ENCODE measurements at regions not wholly inside any gene's neighbourhood (a gene's known extent, or its start where the extent isn't known, plus 50 kb on each side); places are given as distances from the start of the nearest gene placed in this dataset.

DNA sequence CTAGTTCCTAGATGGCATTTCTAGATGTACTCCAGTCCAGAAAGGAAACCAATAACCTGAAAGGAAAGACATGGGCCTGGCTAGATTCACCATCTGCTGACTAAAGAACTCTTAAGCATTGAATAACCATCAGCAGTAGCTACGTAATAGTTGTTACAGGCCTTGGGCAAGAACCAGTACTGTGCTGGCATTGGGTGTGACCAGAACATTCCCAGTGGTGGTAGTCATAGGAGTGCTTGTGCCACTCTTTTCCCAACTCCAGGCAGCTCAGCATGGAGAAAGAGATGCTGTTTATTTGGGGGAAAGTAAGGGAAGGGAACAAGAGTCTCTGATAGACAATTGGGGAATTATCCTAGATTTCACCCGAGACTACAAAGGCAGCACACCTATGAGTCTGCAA, 333.3 kb downstream of the SLC16A7 start:
- no peak for DNase-seq

GRCh38 chr12:59934486-59934885, 338.7 kb downstream of the SLC16A7 start:
- DNase-seq, result no peak

DNA sequence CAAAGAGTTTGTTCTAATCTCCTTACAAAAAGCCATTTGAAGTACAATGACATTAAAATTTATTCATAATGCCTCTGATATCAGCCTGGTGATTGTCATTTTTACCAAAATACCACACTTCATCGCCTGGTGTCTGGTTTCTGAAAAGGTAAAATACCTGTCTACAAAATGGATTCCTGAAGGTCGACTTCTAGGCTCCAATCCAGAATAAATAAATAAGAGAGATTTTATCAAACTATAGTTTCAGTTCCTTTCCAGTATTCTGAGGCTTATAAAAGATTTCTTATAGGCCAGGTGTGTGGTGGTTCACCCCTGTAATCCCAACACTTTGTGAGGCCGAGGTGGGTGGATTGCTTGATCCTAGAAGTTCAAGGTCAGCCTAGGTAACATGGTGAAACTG, 340.7 kb downstream of the SLC16A7 start:
- DNase-seq, result no peak

- no peak for DNase-seq
Measured at GRCh38 chr12:59937148-59937547, 341.3 kb downstream of the SLC16A7 start.

- no peak for DNase-seq
Measured at GRCh38 chr12:59938190-59938962, 342.5 kb downstream of the SLC16A7 start.

DNA sequence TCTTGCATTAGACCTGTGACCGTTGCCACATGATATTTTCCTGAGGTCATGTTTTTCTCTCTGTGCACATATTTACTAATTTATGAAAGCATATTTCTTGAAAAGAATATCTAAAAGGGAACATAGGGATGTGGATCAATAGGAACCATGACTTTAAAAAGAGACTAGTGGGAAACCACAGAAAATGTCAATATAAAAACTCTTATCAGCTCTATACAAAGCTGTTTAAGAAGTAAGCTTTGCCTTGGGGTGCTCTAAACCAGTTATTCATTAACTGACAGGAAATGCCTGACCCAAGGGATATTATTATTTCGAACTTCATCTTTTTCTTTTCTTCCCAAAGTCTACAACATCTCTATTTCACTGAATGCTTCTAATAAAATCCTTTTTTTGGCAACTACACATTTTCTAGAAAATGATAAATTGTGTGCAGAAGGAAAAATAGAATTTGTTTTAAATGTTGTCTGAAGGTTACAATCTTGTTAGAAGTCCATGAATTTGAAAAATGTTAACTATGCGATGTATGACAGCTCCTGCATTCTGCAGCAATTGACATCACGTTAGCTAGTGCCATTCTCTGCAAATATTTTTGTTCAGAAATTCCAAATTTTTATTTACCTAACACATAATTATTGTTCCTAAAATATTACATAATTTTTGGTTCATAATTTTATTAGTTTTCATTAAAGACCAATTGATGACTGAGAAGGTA, 345.0 kb downstream of the SLC16A7 start:
- no peak for DNase-seq

GRCh38 chr12:59941461-59941860, 345.6 kb downstream of the SLC16A7 start:
- no peak for DNase-seq

DNA sequence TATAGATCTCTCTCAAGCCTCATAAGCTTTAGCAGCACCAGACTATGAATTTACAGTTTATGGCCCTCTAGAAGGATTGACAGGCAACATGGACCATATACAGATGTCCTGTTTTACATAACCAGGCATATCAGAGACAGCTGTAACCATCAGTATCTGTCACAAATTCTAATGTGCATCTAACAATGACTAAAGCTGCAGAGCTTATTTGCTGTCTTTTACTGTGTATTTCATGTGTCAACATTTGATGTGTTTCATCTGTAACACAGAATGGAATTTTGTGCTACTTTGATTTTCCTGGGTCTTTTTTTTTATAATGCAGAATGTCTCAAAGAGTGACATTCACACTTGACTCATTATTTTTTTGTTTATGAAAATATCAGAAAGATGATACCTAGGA, 348.3 kb downstream of the SLC16A7 start:
- no peak for DNase-seq

DNA sequence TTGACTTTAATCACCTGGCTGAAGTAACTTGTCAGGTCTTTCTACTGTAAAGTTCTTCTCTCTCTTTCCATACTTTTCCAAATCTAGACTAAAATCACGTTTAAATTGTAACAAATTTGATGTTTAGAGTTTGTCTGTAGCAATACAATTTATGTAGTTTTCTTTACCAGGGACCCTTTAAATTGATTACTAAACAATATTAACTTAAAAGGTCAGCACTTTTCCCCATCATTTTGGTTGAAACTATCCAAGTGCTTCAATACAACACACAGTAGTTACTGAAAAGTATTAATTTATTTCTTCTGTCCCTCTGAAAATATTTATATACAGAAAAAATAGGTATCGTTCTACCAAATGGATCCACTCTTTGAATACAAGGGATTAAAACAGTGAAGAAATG, 350.8 kb downstream of the SLC16A7 start:
- no peak for DNase-seq

- DNase-seq, result no peak
Measured at GRCh38 chr12:59963546-59963945, 367.7 kb downstream of the SLC16A7 start.

- no peak for DNase-seq
Measured at GRCh38 chr12:59972905-59973304, 377.1 kb downstream of the SLC16A7 start.

- DNase-seq, result no peak
Measured at GRCh38 chr12:59973515-59973914, 377.7 kb downstream of the SLC16A7 start.

DNA sequence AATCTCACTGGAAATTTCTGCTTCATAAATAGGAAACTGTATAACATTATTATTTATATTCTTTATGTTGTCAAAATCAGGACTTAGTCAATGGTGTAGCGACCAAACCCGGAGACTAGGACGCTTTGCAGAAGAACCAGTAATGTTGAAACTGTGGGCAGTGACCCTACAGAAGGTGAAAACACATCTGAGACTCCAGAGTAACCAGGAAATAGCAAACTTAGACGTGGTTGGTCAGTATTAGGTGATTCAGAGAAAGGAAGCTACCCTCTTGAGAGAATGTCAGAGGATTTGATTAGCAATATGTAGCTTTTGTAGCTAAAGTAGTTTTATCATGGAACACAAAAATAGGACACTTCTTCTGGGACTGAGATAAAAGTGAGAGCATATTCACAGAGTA, 381.9 kb downstream of the SLC16A7 start:
- DNase-seq, result no peak

DNA sequence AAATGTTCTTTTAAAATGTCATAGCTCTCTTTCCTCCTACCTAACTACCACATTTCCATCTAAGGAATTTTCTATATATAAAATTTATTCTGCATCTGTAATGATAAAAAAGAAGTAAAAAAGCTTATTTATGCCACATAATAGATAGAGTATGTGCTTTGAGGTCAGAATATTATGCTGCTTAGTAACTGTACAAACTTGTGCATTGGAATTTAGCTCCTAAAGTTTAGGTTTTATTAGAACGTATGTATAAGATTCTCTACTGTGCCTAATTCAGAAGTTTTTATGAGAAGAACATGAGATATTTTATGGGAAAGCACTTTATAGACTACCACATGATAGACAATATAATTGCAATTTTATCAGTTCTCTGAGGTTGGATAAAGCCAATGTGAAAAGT, 384.6 kb downstream of the SLC16A7 start:
- DNase-seq, result no peak

DNA sequence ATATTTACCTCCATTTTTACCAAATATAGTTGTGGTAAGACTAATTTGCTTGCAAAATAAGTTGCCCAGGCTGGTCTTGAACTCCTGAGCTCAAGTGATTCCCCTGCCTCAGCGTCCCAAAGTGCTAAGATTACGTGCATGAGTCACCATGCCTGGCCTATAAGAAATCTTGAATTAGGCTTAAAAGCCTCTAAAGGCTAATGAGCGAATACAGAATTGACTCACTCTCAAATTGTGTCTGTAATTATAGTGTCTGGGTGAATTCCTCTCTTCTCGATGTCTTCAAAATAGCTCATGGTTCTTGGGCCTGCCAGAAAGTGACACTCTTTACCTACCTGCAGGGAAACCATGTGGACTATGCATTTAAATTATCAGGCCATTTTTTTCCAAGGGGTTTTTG, 403.5 kb downstream of the SLC16A7 start:
- DNase-seq, result no peak

GRCh38 chr12:60010486-60010885, 414.7 kb downstream of the SLC16A7 start:
- DNase-seq, result no peak

DNA sequence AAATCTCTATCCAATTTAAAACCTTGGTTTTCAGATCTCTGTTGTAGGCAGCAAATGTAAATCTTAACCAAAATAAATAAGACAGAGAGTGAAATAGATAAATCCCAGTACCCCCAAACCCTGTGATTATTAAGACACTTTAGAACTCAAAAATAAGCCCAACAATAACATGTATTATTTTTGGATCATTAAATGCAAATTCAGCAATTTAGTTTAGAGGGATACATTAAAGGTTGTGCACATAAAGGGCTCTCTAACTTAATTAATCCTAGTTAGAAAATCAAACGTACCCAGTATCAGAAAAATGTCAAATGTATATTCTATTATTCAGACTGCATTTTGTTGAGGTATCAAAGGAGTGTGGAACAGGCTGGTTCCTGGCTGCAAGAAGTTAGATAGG, 416.8 kb downstream of the SLC16A7 start:
- no peak for DNase-seq

DNA sequence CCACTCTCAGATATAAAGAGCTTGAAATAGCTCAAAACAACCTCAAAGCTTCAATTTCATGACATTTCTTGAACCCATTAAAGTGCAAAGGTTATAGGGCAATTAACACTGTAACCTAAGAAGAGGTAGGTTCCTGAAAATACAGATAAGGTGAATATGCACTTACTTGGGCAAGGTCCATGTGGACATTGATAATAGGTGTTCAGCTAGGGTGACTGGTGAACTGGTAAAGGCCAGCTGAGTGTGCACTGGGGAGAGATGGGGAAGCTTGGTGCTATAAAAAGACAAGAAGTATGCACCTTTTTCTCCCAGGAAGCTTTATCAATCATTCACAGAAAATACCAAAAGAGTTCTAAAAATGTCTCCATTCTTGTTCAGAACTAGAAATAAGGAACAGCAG, 418.6 kb downstream of the SLC16A7 start:
- DNase-seq, result no peak

- no peak for DNase-seq
Measured at GRCh38 chr12:60020068-60020467, 424.2 kb downstream of the SLC16A7 start.

GRCh38 chr12:60021235-60021634, 425.4 kb downstream of the SLC16A7 start:
- DNase-seq, result no peak

GRCh38 chr12:60027266-60027665, 431.4 kb downstream of the SLC16A7 start:
- DNase-seq, result no peak

DNA sequence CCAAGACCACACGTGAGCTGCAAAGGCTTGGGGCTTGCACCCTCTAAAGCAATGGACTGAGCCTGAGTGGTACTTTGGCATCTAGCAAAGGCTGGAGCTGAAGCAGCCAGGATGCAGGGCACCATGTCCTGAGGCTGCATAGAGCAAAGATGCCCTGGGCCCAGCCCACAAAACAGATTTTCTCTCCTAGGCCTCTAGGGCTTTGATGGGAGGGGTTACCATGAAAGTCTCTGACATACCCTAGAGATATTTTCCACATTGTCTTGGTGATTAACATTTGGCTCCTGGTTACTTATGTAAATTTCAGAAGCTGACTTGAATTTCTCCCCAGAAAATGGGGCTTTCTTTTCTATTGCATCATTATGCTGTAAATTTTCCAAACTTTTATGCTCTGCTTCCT, 438.3 kb downstream of the SLC16A7 start:
- DNase-seq, result no peak

GRCh38 chr12:60035835-60036234, 440.0 kb downstream of the SLC16A7 start:
- DNase-seq, result no peak

DNA sequence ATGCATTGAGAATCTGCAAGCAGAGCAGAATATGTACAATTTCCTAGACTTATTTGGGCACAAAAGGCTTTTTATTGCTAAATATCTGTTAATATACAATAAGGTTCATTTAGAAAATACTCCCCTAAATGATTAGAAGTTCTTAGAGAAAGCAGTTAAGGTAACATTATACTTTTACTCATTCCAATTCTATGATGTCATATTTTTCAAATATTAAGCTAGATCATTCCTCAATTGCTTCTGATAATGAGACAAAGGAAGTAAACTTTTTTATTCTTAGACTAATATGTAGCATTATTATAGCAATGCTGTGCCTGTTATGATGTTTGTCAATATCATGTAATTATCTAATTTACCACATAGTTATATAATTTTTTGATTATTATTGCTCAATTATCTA, 447.0 kb downstream of the SLC16A7 start:
- no peak for DNase-seq

- DNase-seq, result no peak
Measured at GRCh38 chr12:60043236-60043635, 447.4 kb downstream of the SLC16A7 start.

All from activated naive CD4-positive, alpha-beta T cell treated with Interleukin-2 at 50 U/mL for 16 hours (primary cell).